ENCODE measurements at regions not wholly inside any gene's neighbourhood (a gene's known extent, or its start where the extent isn't known, plus 50 kb on each side); places are given as distances from the start of the nearest gene placed in this dataset.

- H3K4me3 ChIP-seq (ENCODE audit: low read depth in 1 of 2, low read length in 1 of 2) = no peak overlapping the region
- no peak overlapping the region for H3K27ac ChIP-seq
- H3K9me3 ChIP-seq = no peaks in the 10 kb centered on the region
- TF ChIP-seq, protein P1, sequence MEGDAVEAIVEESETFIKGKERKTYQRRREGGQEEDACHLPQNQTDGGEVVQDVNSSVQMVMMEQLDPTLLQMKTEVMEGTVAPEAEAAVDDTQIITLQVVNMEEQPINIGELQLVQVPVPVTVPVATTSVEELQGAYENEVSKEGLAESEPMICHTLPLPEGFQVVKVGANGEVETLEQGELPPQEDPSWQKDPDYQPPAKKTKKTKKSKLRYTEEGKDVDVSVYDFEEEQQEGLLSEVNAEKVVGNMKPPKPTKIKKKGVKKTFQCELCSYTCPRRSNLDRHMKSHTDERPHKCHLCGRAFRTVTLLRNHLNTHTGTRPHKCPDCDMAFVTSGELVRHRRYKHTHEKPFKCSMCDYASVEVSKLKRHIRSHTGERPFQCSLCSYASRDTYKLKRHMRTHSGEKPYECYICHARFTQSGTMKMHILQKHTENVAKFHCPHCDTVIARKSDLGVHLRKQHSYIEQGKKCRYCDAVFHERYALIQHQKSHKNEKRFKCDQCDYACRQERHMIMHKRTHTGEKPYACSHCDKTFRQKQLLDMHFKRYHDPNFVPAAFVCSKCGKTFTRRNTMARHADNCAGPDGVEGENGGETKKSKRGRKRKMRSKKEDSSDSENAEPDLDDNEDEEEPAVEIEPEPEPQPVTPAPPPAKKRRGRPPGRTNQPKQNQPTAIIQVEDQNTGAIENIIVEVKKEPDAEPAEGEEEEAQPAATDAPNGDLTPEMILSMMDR (IDR thresholded peaks at IDR 0.05) = no peak
- H3K36me3 ChIP-seq = no peaks in the 10 kb centered on the region
- no peaks in the 10 kb centered on the region for H3K4me1 ChIP-seq (ENCODE audit: control insufficient read depth in 1 of 2, insufficient read depth in 1 of 2, low read depth in 1 of 2, low read length in 1 of 2)
- H3K27me3 ChIP-seq = no peaks in the 10 kb centered on the region
Observed at GRCh38 chr18:11268741-11269233, 119.4 kb upstream of the PIEZO2 start.

- Histone ChIP-seq H3K36me3 (no peaks in the 10 kb centered on the region), H3K27me3 (no peaks in the 10 kb centered on the region), H3K27ac (no peak overlapping the region), H3K4me1 (ENCODE audit: control insufficient read depth in 1 of 2, insufficient read depth in 1 of 2, low read depth in 1 of 2, low read length in 1 of 2) (no peaks in the 10 kb centered on the region), H3K9me3 (no peaks in the 10 kb centered on the region), H3K4me3 (ENCODE audit: low read depth in 1 of 2, low read length in 1 of 2) (no peak overlapping the region)
- TF ChIP-seq, protein P1 (IDR thresholded peaks at IDR 0.05) = no peak
Observed at GRCh38 chr18:11268153-11268552, 118.8 kb upstream of the PIEZO2 start.

DNA sequence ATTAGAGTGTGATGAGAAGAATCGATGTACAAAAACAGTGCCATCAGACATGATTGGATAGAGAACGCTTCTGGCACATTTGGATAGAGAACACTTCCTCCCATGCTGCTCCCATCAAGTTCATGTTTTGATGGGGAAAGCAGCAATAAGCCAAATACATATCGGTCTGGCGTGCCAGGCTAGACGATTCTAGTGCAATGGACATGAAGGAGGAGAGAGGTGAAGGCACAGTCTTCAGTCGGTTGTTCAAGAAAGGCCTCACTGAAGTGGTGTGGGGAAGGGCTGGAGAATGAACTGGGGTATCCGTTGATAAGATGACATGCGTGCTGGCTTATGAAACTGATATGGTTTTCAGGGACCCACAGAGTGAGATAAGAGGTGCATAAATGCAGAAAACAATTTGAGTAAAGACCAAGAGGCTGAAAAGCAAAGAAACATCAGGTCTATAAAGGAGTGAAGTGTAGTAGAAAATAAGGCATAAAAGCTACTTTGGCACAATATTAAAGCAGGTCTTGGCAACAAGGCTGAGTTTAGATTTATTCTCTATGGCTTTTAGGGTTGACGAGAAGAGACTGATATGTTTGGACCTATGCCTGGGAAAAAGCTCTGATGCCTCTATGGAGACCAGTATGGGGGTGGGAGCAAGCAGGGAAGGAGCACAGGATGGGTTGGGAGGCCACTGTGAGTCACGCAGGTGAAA, 117.6 kb upstream of the PIEZO2 start:
- no peaks in the 10 kb centered on the region for H3K36me3 ChIP-seq
- TF ChIP-seq, protein P1 (IDR thresholded peaks at IDR 0.05) = no peak
- no peaks in the 10 kb centered on the region for H3K9me3 ChIP-seq
- no peak overlapping the region for H3K27ac ChIP-seq
- H3K27me3 ChIP-seq = no peaks in the 10 kb centered on the region
- H3K4me1 ChIP-seq (ENCODE audit: control insufficient read depth in 1 of 2, insufficient read depth in 1 of 2, low read depth in 1 of 2, low read length in 1 of 2) = no peaks in the 10 kb centered on the region
- no peak overlapping the region for H3K4me3 ChIP-seq (ENCODE audit: low read depth in 1 of 2, low read length in 1 of 2)

- TF ChIP-seq, protein P1 (IDR thresholded peaks at IDR 0.05) = no peak
- H3K9me3 ChIP-seq = no peaks in the 10 kb centered on the region
- H3K4me3 ChIP-seq (ENCODE audit: low read depth in 1 of 2, low read length in 1 of 2) = no peak overlapping the region
- no peaks in the 10 kb centered on the region for H3K27me3 ChIP-seq
- no peak overlapping the region for H3K27ac ChIP-seq
- H3K4me1 ChIP-seq (ENCODE audit: control insufficient read depth in 1 of 2, insufficient read depth in 1 of 2, low read depth in 1 of 2, low read length in 1 of 2) = no peaks in the 10 kb centered on the region
- no peaks in the 10 kb centered on the region for H3K36me3 ChIP-seq
Observed at GRCh38 chr18:11261486-11261885, 112.1 kb upstream of the PIEZO2 start.

DNA sequence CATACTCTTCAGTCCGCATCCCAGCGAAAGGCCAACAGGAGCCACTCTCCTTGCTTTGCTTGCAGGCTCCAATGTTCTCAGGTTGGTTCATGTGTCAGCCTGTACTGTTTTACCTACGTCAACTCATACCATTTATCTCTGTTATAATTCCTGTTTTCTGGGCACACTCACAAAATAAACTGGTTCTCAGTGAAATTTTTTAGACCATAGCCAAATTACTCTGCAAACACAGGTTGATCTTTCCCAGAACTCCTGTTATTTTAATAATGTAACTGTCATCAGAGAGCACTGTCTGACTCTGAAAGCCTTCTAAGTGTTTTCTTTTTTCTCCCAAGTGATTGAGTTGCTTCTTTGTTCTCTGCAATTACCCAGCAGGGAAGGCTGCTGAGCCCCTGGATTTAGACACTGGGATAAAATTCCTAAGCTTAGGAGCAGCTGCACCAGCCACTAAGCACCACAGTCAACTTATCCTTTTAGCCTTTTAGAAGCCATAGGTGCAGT, 111.6 kb upstream of the PIEZO2 start:
- TF ChIP-seq, protein P1 (IDR thresholded peaks at IDR 0.05) = no peak
- H3K27ac ChIP-seq = no peak overlapping the region
- no peaks in the 10 kb centered on the region for H3K9me3 ChIP-seq
- H3K27me3 ChIP-seq = no peaks in the 10 kb centered on the region
- no peak overlapping the region for H3K4me3 ChIP-seq (ENCODE audit: low read depth in 1 of 2, low read length in 1 of 2)
- no peaks in the 10 kb centered on the region for H3K4me1 ChIP-seq (ENCODE audit: control insufficient read depth in 1 of 2, insufficient read depth in 1 of 2, low read depth in 1 of 2, low read length in 1 of 2)
- H3K36me3 ChIP-seq = no peaks in the 10 kb centered on the region

Measured in neutrophil (primary cell).